ENCODE measurements at regions not wholly inside any gene's neighbourhood (a gene's known extent, or its start where the extent isn't known, plus 50 kb on each side); places are given as distances from the start of the nearest gene placed in this dataset.

- no peaks in the 10 kb centered on the region for H3K9me3 Mint-ChIP-seq
- H3K27ac Mint-ChIP-seq: no peak overlapping the region
- H3K4me3 Mint-ChIP-seq (ENCODE audit: low read depth): no peak overlapping the region
- H3K27me3 Mint-ChIP-seq (ENCODE audit: low read depth): no peaks in the 10 kb centered on the region
- intact Hi-C loops (cut with micrococcal nuclease): no loop called here
- H3K36me3 Mint-ChIP-seq (ENCODE audit: low read depth): no peaks in the 10 kb centered on the region
- no peaks in the 10 kb centered on the region for H3K4me1 Mint-ChIP-seq (ENCODE audit: low read depth)
- no peak for DNase-seq (ENCODE audit: low spot score)
These were observed 135.9 kb upstream of the KLF4 start for GRCh38 chr9:107625383-107625984.

- Mint-ChIP-seq H3K9me3 (no peaks in the 10 kb centered on the region), H3K27me3 (ENCODE audit: low read depth) (no peaks in the 10 kb centered on the region), H3K4me3 (ENCODE audit: low read depth) (no peak overlapping the region), H3K36me3 (ENCODE audit: low read depth) (no peaks in the 10 kb centered on the region), H3K27ac (no peak overlapping the region), H3K4me1 (ENCODE audit: low read depth) (no peaks in the 10 kb centered on the region)
- intact Hi-C loops (cut with micrococcal nuclease): no loop called here
- DNase-seq (ENCODE audit: low spot score): no peak
These were observed 134.8 kb upstream of the KLF4 start for GRCh38 chr9:107624234-107624948.

- Mint-ChIP-seq H3K9me3 (no peaks in the 10 kb centered on the region), H3K36me3 (ENCODE audit: low read depth) (no peaks in the 10 kb centered on the region), H3K27me3 (ENCODE audit: low read depth) (no peaks in the 10 kb centered on the region), H3K27ac (no peak overlapping the region), H3K4me3 (ENCODE audit: low read depth) (no peak overlapping the region), H3K4me1 (ENCODE audit: low read depth) (no peaks in the 10 kb centered on the region)
- intact Hi-C loops (cut with micrococcal nuclease): no loop called here
- DNase-seq (ENCODE audit: low spot score): no peak
These were observed 131.9 kb upstream of the KLF4 start for GRCh38 chr9:107621436-107621835.

GRCh38 chr9:107620801-107621200 lies 131.2 kb upstream of the KLF4 start:
- intact Hi-C loops (cut with micrococcal nuclease): no loop called here
- Mint-ChIP-seq H3K27ac (no peak overlapping the region), H3K4me1 (ENCODE audit: low read depth) (no peaks in the 10 kb centered on the region), H3K9me3 (no peaks in the 10 kb centered on the region), H3K27me3 (ENCODE audit: low read depth) (no peaks in the 10 kb centered on the region), H3K4me3 (ENCODE audit: low read depth) (no peak overlapping the region), H3K36me3 (ENCODE audit: low read depth) (no peaks in the 10 kb centered on the region)
- DNase-seq (ENCODE audit: low spot score): no peak

GRCh38 chr9:107620236-107620635 lies 130.7 kb upstream of the KLF4 start:
- no peak overlapping the region for H3K4me3 Mint-ChIP-seq (ENCODE audit: low read depth)
- H3K27ac Mint-ChIP-seq: no peak overlapping the region
- intact Hi-C loops (cut with micrococcal nuclease): no loop called here
- no peak for DNase-seq (ENCODE audit: low spot score)
- H3K4me1 Mint-ChIP-seq (ENCODE audit: low read depth): no peaks in the 10 kb centered on the region
- no peaks in the 10 kb centered on the region for H3K36me3 Mint-ChIP-seq (ENCODE audit: low read depth)
- H3K27me3 Mint-ChIP-seq (ENCODE audit: low read depth): no peaks in the 10 kb centered on the region
- no peaks in the 10 kb centered on the region for H3K9me3 Mint-ChIP-seq

- no peaks in the 10 kb centered on the region for H3K4me1 Mint-ChIP-seq (ENCODE audit: low read depth)
- no peak overlapping the region for H3K4me3 Mint-ChIP-seq (ENCODE audit: low read depth)
- H3K9me3 Mint-ChIP-seq: no peaks in the 10 kb centered on the region
- no peaks in the 10 kb centered on the region for H3K27me3 Mint-ChIP-seq (ENCODE audit: low read depth)
- no peak overlapping the region for H3K27ac Mint-ChIP-seq
- H3K36me3 Mint-ChIP-seq (ENCODE audit: low read depth): no peaks in the 10 kb centered on the region
- no peak for DNase-seq (ENCODE audit: low spot score)
- intact Hi-C loops (cut with micrococcal nuclease): no loop called here
These were observed 125.8 kb upstream of the KLF4 start for GRCh38 chr9:107615321-107615720.

GRCh38 chr9:107614765-107615164 lies 125.2 kb upstream of the KLF4 start:
- intact Hi-C loops (cut with micrococcal nuclease): no loop called here
- Mint-ChIP-seq H3K9me3 (no peaks in the 10 kb centered on the region), H3K27me3 (ENCODE audit: low read depth) (no peaks in the 10 kb centered on the region), H3K36me3 (ENCODE audit: low read depth) (no peaks in the 10 kb centered on the region), H3K27ac (no peak overlapping the region), H3K4me3 (ENCODE audit: low read depth) (no peak overlapping the region), H3K4me1 (ENCODE audit: low read depth) (no peaks in the 10 kb centered on the region)
- no peak for DNase-seq (ENCODE audit: low spot score)

GRCh38 chr9:107613321-107613720 lies 123.8 kb upstream of the KLF4 start:
- Mint-ChIP-seq H3K27me3 (ENCODE audit: low read depth) (no peaks in the 10 kb centered on the region), H3K27ac (no peak overlapping the region)
- intact Hi-C loops (cut with micrococcal nuclease): no loop called here

GRCh38 chr9:107612136-107612535 lies 122.6 kb upstream of the KLF4 start:
- no peak for DNase-seq (ENCODE audit: low spot score)
- H3K36me3 Mint-ChIP-seq (ENCODE audit: low read depth): no peaks in the 10 kb centered on the region
- no peaks in the 10 kb centered on the region for H3K9me3 Mint-ChIP-seq
- intact Hi-C loops (cut with micrococcal nuclease): no loop called here
- no peak overlapping the region for H3K4me3 Mint-ChIP-seq (ENCODE audit: low read depth)
- no peaks in the 10 kb centered on the region for H3K27me3 Mint-ChIP-seq (ENCODE audit: low read depth)
- H3K4me1 Mint-ChIP-seq (ENCODE audit: low read depth): no peaks in the 10 kb centered on the region
- H3K27ac Mint-ChIP-seq: no peak overlapping the region

More at GRCh38 chr9:107613321-107613720, 123.8 kb upstream of the KLF4 start:
- no peak for DNase-seq (ENCODE audit: low spot score)
- H3K4me3 Mint-ChIP-seq (ENCODE audit: low read depth): no peak overlapping the region
- no peaks in the 10 kb centered on the region for H3K36me3 Mint-ChIP-seq (ENCODE audit: low read depth)
- H3K4me1 Mint-ChIP-seq (ENCODE audit: low read depth): no peaks in the 10 kb centered on the region
- H3K9me3 Mint-ChIP-seq: no peaks in the 10 kb centered on the region

GRCh38 chr9:107609547-107609946 lies 120.0 kb upstream of the KLF4 start:
- Mint-ChIP-seq H3K27me3 (ENCODE audit: low read depth) (no peaks in the 10 kb centered on the region), H3K4me3 (ENCODE audit: low read depth) (no peak overlapping the region)

GRCh38 chr9:107606149-107606790 lies 116.7 kb upstream of the KLF4 start:
- Mint-ChIP-seq H3K4me3 (ENCODE audit: low read depth) (no peak overlapping the region), H3K27me3 (ENCODE audit: low read depth) (no peaks in the 10 kb centered on the region), H3K9me3 (no peaks in the 10 kb centered on the region), H3K4me1 (ENCODE audit: low read depth) (no peaks in the 10 kb centered on the region), H3K27ac (no peak overlapping the region), H3K36me3 (ENCODE audit: low read depth) (no peaks in the 10 kb centered on the region)
- no peak for DNase-seq (ENCODE audit: low spot score)
- intact Hi-C loops (cut with micrococcal nuclease): no loop called here

More at GRCh38 chr9:107609547-107609946, 120.0 kb upstream of the KLF4 start:
- no peaks in the 10 kb centered on the region for H3K4me1 Mint-ChIP-seq (ENCODE audit: low read depth)
- H3K36me3 Mint-ChIP-seq (ENCODE audit: low read depth): no peaks in the 10 kb centered on the region
- no peak for DNase-seq (ENCODE audit: low spot score)
- no peaks in the 10 kb centered on the region for H3K9me3 Mint-ChIP-seq
- H3K27ac Mint-ChIP-seq: no peak overlapping the region
- intact Hi-C loops (cut with micrococcal nuclease): no loop called here

- DNase-seq (ENCODE audit: low spot score): no peak
- Mint-ChIP-seq H3K36me3 (ENCODE audit: low read depth) (no peaks in the 10 kb centered on the region), H3K27ac (no peak overlapping the region), H3K9me3 (no peaks in the 10 kb centered on the region), H3K4me3 (ENCODE audit: low read depth) (no peak overlapping the region), H3K4me1 (ENCODE audit: low read depth) (no peaks in the 10 kb centered on the region), H3K27me3 (ENCODE audit: low read depth) (no peaks in the 10 kb centered on the region)
- intact Hi-C loops (cut with micrococcal nuclease): no loop called here
These were observed 115.5 kb upstream of the KLF4 start for GRCh38 chr9:107605041-107605440.

- Mint-ChIP-seq H3K9me3 (no peaks in the 10 kb centered on the region), H3K36me3 (ENCODE audit: low read depth) (no peaks in the 10 kb centered on the region), H3K4me3 (ENCODE audit: low read depth) (no peak overlapping the region), H3K27me3 (ENCODE audit: low read depth) (no peaks in the 10 kb centered on the region), H3K4me1 (ENCODE audit: low read depth) (no peaks in the 10 kb centered on the region), H3K27ac (no peak overlapping the region)
- DNase-seq (ENCODE audit: low spot score): no peak
- intact Hi-C loops (cut with micrococcal nuclease): no loop called here
These were observed 113.7 kb upstream of the KLF4 start for GRCh38 chr9:107603281-107603680.
